ENCODE measurements at regions not wholly inside any gene's neighbourhood (a gene's known extent, or its start where the extent isn't known, plus 50 kb on each side); places are given as distances from the start of the nearest gene placed in this dataset.

- ChIA-PET POLR2A (no interaction called here), CTCF (ENCODE audit: low intra/inter-chr PET ratio, low total read pairs) (no interaction called here)
- no peaks in the 10 kb centered on the region for H3K4me1 ChIP-seq (ENCODE audit: insufficient read depth, low read length)
- no peaks in the 10 kb centered on the region for H3K79me2 ChIP-seq (ENCODE audit: insufficient read depth, low read length)
- no peak for ATAC-seq
- intact Hi-C loops (cut with micrococcal nuclease; ENCODE audit: unreplicated experiment) (no loop called here), in situ Hi-C loops (cut with HindIII; ENCODE audit: extremely low pct_ligation_motif_present, low pct_unique_long_range_greater_than_20kb) (no loop called here)
- TF ChIP-seq ZNF354B (CRISPR knock-in tag; IDR thresholded peaks at IDR 0.05) (no peak), TIGD3 (CRISPR knock-in tag; IDR thresholded peaks at IDR 0.05; ENCODE audit: borderline replicate concordance) (no peak), BORCS8-MEF2B (CRISPR knock-in tag; IDR thresholded peaks at IDR 0.05) (no peak), ARNT (IDR thresholded peaks at IDR 0.05) (no peak), RARA (CRISPR knock-in tag; IDR thresholded peaks at IDR 0.05) (no peak)
- no peak overlapping the region for H2AFZ ChIP-seq (ENCODE audit: low read length)
- H3K9me3 ChIP-seq (ENCODE audit: low read length) = peaks cover 5% of the 10 kb centered on the region; the same call in 1 of the 2 replicates
- H3K4me2 ChIP-seq (ENCODE audit: low read depth, low read length) = no peak overlapping the region
- H3K9ac ChIP-seq (ENCODE audit: insufficient read depth, low read depth, low read length) = no peak overlapping the region
- no peak overlapping the region for H3K27ac ChIP-seq (ENCODE audit: extremely low read length, insufficient read depth, low read length)
- no peak for DNase-seq (ENCODE audit: low spot score)
- H4K20me1 ChIP-seq (ENCODE audit: insufficient read depth, low read length) = no peaks in the 10 kb centered on the region
- no TSS peak for BruUV-seq (replicated peaks)
- no peak for FAIRE-seq
- no peaks in the 10 kb centered on the region for H3K27me3 ChIP-seq (ENCODE audit: control insufficient read depth in 1 of 2, insufficient read depth in 2 of 2, low read length in 2 of 2)
- no peak overlapping the region for H3K4me3 ChIP-seq (replicated peaks in 1 of 3; ENCODE audit: insufficient read depth in 1 of 3, low read depth in 2 of 3, low read length in 3 of 3)
- no peaks in the 10 kb centered on the region for H3K36me3 ChIP-seq (replicated peaks in 1 of 2; ENCODE audit: control insufficient read depth in 1 of 2, insufficient read depth in 2 of 2, low read length in 2 of 2)
- 20% methylated on average over 4 of the region's 5 CpGs for WGBS (ENCODE audit: low lambda C conversion rate)
Measured at GRCh38 chr13:77986713-77987112, 68.1 kb upstream of the EDNRB start.

DNA sequence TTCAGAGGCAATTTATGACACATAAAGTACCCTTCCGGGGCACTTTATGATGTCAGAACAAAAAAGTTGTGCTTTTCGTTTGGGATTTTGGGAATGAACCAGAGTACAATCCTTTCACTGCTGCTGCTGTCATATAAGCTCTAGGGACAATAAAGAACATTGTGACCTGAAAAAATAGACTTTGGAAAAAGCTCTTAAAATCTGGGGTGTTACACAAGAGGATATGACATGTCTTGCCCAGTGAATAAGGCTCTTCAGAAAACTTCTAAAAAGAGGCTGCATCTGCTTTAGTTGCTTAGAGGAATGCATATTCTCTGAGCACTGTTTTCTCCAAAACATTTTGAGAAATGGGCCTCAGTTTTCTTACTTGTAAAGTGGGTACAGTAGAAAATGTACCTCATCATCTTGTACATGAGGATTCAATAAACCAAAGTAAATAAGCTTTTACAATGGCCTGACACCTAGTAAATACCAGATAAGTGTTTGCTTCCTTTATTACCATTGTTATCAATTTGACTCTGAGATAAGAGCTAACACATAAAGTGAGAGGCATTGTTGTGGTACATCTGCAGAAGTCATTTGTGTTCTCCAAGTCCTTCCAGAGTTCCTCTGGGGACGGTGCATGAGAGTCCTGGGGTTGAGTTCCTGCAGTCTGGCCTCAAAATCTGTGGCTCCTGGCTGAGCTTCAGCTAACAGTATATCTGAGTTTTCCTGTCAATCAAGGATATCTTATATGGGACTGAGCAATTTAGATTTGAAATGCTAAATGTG is 67.4 kb upstream of the EDNRB start:
- Histone ChIP-seq H3K9ac (ENCODE audit: insufficient read depth, low read depth, low read length) (no peak overlapping the region), H3K9me3 (ENCODE audit: low read length) (peaks cover 5% of the 10 kb centered on the region; the same call in 1 of the 2 replicates), H3K4me1 (ENCODE audit: insufficient read depth, low read length) (no peaks in the 10 kb centered on the region), H4K20me1 (ENCODE audit: insufficient read depth, low read length) (no peaks in the 10 kb centered on the region), H3K27ac (ENCODE audit: extremely low read length, insufficient read depth, low read length) (no peak overlapping the region), H3K4me2 (ENCODE audit: low read depth, low read length) (no peak overlapping the region), H2AFZ (ENCODE audit: low read length) (no peak overlapping the region), H3K36me3 (replicated peaks in 1 of 2; ENCODE audit: control insufficient read depth in 1 of 2, insufficient read depth in 2 of 2, low read length in 2 of 2) (no peaks in the 10 kb centered on the region), H3K79me2 (ENCODE audit: insufficient read depth, low read length) (no peaks in the 10 kb centered on the region), H3K27me3 (ENCODE audit: control insufficient read depth in 1 of 2, insufficient read depth in 2 of 2, low read length in 2 of 2) (no peaks in the 10 kb centered on the region), H3K4me3 (replicated peaks in 1 of 3; ENCODE audit: insufficient read depth in 1 of 3, low read depth in 2 of 3, low read length in 3 of 3) (no peak overlapping the region)
- POLR2A ChIA-PET = no interaction called here
- no TSS peak for BruUV-seq (replicated peaks)
- CTCF ChIA-PET (ENCODE audit: low intra/inter-chr PET ratio, low total read pairs) = no interaction called here
- no peak for ATAC-seq
- no peak for DNase-seq (ENCODE audit: low spot score)
- FAIRE-seq = no peak
- in situ Hi-C loops (cut with HindIII; ENCODE audit: extremely low pct_ligation_motif_present, low pct_unique_long_range_greater_than_20kb) = no loop called here
- intact Hi-C loops (cut with micrococcal nuclease; ENCODE audit: unreplicated experiment) = no loop called here
- WGBS (ENCODE audit: low lambda C conversion rate) = 26% methylated on average over 3 of the region's 3 CpGs
- TF ChIP-seq GTF2F1 (IDR thresholded peaks at IDR 0.05; ENCODE audit: low read length) (no peak), ZMAT3 (CRISPR knock-in tag; conservative IDR thresholded peaks at IDR 0.05) (no peak), ZNF83 (CRISPR knock-in tag; IDR thresholded peaks at IDR 0.05; ENCODE audit: borderline replicate concordance) (no peak), FOXO4 (CRISPR knock-in tag; conservative IDR thresholded peaks at IDR 0.05) (no peak), MEIS1 (CRISPR knock-in tag; IDR thresholded peaks at IDR 0.05; ENCODE audit: borderline replicate concordance) (no peak), PREB (CRISPR knock-in tag; IDR thresholded peaks at IDR 0.05) (no peak), SMYD3 (CRISPR knock-in tag; IDR thresholded peaks at IDR 0.05) (no peak), PHF5A (CRISPR knock-in tag; IDR thresholded peaks at IDR 0.05; ENCODE audit: low read depth, unreplicated experiment) (no peak), SATB2 (CRISPR knock-in tag; IDR thresholded peaks at IDR 0.05) (no peak)

Measured in HepG2 (cell line).